ENCODE measurements at regions not wholly inside any gene's neighbourhood (a gene's known extent, or its start where the extent isn't known, plus 50 kb on each side); places are given as distances from the start of the nearest gene placed in this dataset.

- TF ChIP-seq CTCF (IDR thresholded peaks at IDR 0.05; ENCODE audit: low read length) = no peak
- no peak for TF ChIP-seq EZH2 (IDR thresholded peaks at IDR 0.05; ENCODE audit: borderline replicate concordance, low read length)
These were observed 600.6 kb upstream of the LMO3 start for GRCh38 chr12:17206553-17206952.
